ENCODE measurements at regions not wholly inside any gene's neighbourhood (a gene's known extent, or its start where the extent isn't known, plus 50 kb on each side); places are given as distances from the start of the nearest gene placed in this dataset.

DNA sequence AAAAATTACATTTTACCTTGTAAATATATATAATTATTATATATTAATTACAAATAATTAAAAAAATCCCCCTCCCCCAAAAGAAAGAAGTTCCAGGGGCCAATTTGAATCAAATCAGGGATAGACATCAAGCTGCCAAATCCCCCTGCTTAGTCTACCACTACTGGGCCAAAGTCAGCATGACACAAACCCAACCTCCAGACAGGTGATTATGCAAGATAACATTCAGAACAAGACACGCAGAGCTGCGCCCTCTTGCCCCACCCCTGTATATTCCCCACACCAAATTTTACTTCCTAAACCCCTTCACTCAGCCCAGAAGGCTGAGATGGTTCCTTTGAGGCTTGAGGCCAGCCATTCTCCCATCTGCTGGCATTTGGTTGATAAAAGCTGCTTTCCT, 2059.1 kb upstream of the CDH6 start:
- TF ChIP-seq CREB1 (IDR thresholded peaks at IDR 0.05; ENCODE audit: low read depth), result no peak
- no peak for TF ChIP-seq TAF1 (IDR thresholded peaks at IDR 0.05; ENCODE audit: low read depth)
- TF ChIP-seq, protein P1, sequence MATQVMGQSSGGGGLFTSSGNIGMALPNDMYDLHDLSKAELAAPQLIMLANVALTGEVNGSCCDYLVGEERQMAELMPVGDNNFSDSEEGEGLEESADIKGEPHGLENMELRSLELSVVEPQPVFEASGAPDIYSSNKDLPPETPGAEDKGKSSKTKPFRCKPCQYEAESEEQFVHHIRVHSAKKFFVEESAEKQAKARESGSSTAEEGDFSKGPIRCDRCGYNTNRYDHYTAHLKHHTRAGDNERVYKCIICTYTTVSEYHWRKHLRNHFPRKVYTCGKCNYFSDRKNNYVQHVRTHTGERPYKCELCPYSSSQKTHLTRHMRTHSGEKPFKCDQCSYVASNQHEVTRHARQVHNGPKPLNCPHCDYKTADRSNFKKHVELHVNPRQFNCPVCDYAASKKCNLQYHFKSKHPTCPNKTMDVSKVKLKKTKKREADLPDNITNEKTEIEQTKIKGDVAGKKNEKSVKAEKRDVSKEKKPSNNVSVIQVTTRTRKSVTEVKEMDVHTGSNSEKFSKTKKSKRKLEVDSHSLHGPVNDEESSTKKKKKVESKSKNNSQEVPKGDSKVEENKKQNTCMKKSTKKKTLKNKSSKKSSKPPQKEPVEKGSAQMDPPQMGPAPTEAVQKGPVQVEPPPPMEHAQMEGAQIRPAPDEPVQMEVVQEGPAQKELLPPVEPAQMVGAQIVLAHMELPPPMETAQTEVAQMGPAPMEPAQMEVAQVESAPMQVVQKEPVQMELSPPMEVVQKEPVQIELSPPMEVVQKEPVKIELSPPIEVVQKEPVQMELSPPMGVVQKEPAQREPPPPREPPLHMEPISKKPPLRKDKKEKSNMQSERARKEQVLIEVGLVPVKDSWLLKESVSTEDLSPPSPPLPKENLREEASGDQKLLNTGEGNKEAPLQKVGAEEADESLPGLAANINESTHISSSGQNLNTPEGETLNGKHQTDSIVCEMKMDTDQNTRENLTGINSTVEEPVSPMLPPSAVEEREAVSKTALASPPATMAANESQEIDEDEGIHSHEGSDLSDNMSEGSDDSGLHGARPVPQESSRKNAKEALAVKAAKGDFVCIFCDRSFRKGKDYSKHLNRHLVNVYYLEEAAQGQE (IDR thresholded peaks at IDR 0.05; ENCODE audit: low read depth), result no peak
- TF ChIP-seq TCF12 (IDR thresholded peaks at IDR 0.05; ENCODE audit: low read depth), result no peak
- TF ChIP-seq CEBPB (IDR thresholded peaks at IDR 0.05), result no peak
- TF ChIP-seq RAD21 (IDR thresholded peaks at IDR 0.05; ENCODE audit: low read depth), result no peak
- no peak for TF ChIP-seq EP300 (IDR thresholded peaks at IDR 0.05; ENCODE audit: borderline replicate concordance)
- TF ChIP-seq, protein P2, sequence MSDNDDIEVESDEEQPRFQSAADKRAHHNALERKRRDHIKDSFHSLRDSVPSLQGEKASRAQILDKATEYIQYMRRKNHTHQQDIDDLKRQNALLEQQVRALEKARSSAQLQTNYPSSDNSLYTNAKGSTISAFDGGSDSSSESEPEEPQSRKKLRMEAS (IDR thresholded peaks at IDR 0.05), result no peak
- TF ChIP-seq FOXM1 (IDR thresholded peaks at IDR 0.05; ENCODE audit: borderline replicate concordance, low read depth), result no peak
- TF ChIP-seq YY1 (IDR thresholded peaks at IDR 0.05; ENCODE audit: low read depth), result no peak
- no peak for TF ChIP-seq NFIC (IDR thresholded peaks at IDR 0.05)
- no peak for TF ChIP-seq ZBTB7A (IDR thresholded peaks at IDR 0.05; ENCODE audit: low read depth)
- no peak for TF ChIP-seq TEAD4 (IDR thresholded peaks at IDR 0.05)
- TF ChIP-seq, protein P3, sequence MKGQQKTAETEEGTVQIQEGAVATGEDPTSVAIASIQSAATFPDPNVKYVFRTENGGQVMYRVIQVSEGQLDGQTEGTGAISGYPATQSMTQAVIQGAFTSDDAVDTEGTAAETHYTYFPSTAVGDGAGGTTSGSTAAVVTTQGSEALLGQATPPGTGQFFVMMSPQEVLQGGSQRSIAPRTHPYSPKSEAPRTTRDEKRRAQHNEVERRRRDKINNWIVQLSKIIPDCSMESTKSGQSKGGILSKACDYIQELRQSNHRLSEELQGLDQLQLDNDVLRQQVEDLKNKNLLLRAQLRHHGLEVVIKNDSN (IDR thresholded peaks at IDR 0.05), result no peak
- TF ChIP-seq EGR1 (IDR thresholded peaks at IDR 0.05), result no peak

DNA sequence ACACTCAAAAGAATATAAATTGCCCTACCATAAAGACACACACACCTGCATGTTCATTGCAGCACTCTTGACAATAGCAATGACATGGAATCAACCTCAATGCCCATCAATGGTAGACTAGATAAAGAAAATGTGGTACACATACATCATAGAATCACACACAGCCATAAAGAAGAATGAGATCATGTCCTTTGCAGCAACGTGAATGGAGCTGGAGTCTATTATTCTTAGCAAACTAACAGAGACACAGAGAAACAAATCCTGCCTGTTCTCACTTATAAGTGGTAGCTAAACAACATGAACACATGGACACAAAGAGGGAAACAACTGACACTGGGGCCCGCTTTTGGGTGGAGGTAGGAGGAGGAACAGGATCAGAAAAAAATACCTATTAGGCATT, 2062.2 kb upstream of the CDH6 start:
- no peak for TF ChIP-seq TCF12 (IDR thresholded peaks at IDR 0.05; ENCODE audit: low read depth)
- no peak for TF ChIP-seq EP300 (IDR thresholded peaks at IDR 0.05; ENCODE audit: borderline replicate concordance)
- TF ChIP-seq TAF1 (IDR thresholded peaks at IDR 0.05; ENCODE audit: low read depth), result no peak
- TF ChIP-seq YY1 (IDR thresholded peaks at IDR 0.05; ENCODE audit: low read depth), result no peak
- TF ChIP-seq EGR1 (IDR thresholded peaks at IDR 0.05), result no peak
- TF ChIP-seq ZBTB7A (IDR thresholded peaks at IDR 0.05; ENCODE audit: low read depth), result no peak
- TF ChIP-seq, protein P3 (IDR thresholded peaks at IDR 0.05), result no peak
- no peak for TF ChIP-seq CEBPB (IDR thresholded peaks at IDR 0.05)
- TF ChIP-seq, protein P2 (IDR thresholded peaks at IDR 0.05), result no peak
- TF ChIP-seq CREB1 (IDR thresholded peaks at IDR 0.05; ENCODE audit: low read depth), result no peak
- no peak for TF ChIP-seq TEAD4 (IDR thresholded peaks at IDR 0.05)
- TF ChIP-seq FOXM1 (IDR thresholded peaks at IDR 0.05; ENCODE audit: borderline replicate concordance, low read depth), result no peak
- no peak for TF ChIP-seq RAD21 (IDR thresholded peaks at IDR 0.05; ENCODE audit: low read depth)
- no peak for TF ChIP-seq NFIC (IDR thresholded peaks at IDR 0.05)
- TF ChIP-seq, protein P1 (IDR thresholded peaks at IDR 0.05; ENCODE audit: low read depth), result no peak

DNA sequence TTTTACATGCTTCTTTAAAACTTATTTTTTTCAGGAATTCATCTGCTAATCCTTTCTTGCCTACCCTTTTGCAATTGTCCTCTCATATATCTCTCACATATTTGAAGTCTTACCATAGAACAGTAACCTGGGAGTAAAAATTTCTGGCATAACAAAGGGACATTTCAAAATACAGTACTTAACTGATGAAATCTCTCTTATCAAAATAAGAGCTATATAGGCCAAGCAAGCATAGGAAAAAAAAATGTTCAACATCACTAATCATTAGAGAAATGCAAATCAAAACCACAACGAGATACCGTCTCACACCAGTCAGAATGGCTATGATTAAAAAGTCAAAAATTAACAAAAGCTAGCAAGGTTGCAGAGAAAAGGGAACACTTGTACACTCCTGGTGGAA, 2062.7 kb upstream of the CDH6 start:
- TF ChIP-seq CREB1 (IDR thresholded peaks at IDR 0.05; ENCODE audit: low read depth) (no peak), EGR1 (IDR thresholded peaks at IDR 0.05) (no peak), TEAD4 (IDR thresholded peaks at IDR 0.05) (no peak)
- TF ChIP-seq, protein P2 (IDR thresholded peaks at IDR 0.05), result no peak

DNA sequence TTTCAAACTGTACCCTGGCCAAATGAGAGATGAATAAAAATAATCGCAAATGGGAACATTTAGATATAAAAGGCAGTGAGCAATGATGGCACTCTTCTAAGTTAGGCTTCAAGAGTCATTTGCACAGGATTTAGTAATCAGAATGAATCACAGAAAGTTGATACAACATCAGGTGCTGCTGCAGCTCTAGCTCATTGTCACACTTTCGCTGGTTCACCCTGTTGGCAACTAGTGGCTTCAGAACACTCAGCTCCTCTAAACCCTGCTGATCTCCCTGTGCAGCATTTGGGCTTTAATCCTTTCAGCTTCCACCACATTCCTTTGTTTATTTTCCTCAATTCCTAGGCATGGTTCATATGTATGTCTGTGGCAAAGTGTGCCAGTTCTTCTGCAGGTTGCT, 2071.2 kb upstream of the CDH6 start:
- TF ChIP-seq CEBPB (IDR thresholded peaks at IDR 0.05) (no peak), NFIC (IDR thresholded peaks at IDR 0.05) (no peak), YY1 (IDR thresholded peaks at IDR 0.05; ENCODE audit: low read depth) (no peak), ZBTB7A (IDR thresholded peaks at IDR 0.05; ENCODE audit: low read depth) (no peak), TAF1 (IDR thresholded peaks at IDR 0.05; ENCODE audit: low read depth) (no peak), EP300 (IDR thresholded peaks at IDR 0.05; ENCODE audit: borderline replicate concordance) (no peak)
- TF ChIP-seq, protein P3 (IDR thresholded peaks at IDR 0.05), result no peak
- TF ChIP-seq, protein P2 (IDR thresholded peaks at IDR 0.05), result no peak

DNA sequence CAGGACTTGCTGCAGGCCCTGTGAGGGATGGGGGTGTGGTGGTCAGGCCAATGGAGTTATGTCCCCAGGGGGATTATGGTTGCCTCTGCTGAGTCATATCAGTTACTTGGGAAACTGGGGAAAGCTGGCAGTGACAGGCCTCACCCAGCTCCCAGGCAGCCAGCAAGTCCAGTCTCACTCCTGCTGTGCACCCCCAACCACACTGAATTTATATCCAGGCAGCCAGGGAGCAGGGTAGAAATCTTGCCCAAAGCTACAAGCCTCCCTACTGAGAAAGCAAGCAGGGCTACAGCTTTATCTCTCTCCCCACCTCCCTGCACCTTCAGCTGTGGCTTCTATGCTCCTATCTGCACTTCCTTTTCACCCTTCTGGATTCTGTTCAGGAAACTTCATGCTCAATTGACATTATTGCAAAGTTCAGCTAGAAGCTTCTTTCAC, 2076.0 kb upstream of the CDH9 start:
- no peak for TF ChIP-seq TCF12 (IDR thresholded peaks at IDR 0.05; ENCODE audit: low read depth)

DNA sequence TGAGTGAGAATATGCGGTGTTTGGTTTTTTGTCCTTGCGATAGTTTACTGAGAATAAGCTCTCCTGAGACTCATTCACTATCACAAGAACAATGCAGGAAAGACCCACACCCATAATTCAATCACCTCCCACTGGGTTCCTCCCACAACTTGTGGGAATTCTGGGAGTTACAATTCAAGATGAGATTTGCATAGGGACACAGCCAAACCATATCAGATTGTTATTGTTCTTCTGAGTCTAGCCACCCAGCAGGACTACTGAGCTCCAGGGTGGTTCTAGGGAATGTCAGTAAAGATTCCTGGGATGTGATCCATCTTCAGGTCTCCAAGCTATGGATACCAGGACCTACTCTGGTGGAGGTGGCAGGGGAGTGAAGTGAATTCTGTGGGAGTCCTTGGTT, 2075.1 kb upstream of the CDH9 start:
- TF ChIP-seq NFIC (IDR thresholded peaks at IDR 0.05), result no peak
- no peak for TF ChIP-seq RAD21 (IDR thresholded peaks at IDR 0.05; ENCODE audit: low read depth)
- TF ChIP-seq EGR1 (IDR thresholded peaks at IDR 0.05), result no peak
- no peak for TF ChIP-seq CREB1 (IDR thresholded peaks at IDR 0.05; ENCODE audit: low read depth)
- TF ChIP-seq ZBTB7A (IDR thresholded peaks at IDR 0.05; ENCODE audit: low read depth), result no peak
- TF ChIP-seq EP300 (IDR thresholded peaks at IDR 0.05; ENCODE audit: borderline replicate concordance), result no peak
- no peak for TF ChIP-seq CEBPB (IDR thresholded peaks at IDR 0.05)
- TF ChIP-seq, protein P1 (IDR thresholded peaks at IDR 0.05; ENCODE audit: low read depth), result no peak
- TF ChIP-seq TEAD4 (IDR thresholded peaks at IDR 0.05), result no peak
- TF ChIP-seq YY1 (IDR thresholded peaks at IDR 0.05; ENCODE audit: low read depth), result no peak
- TF ChIP-seq TAF1 (IDR thresholded peaks at IDR 0.05; ENCODE audit: low read depth), result no peak
- no peak for TF ChIP-seq FOXM1 (IDR thresholded peaks at IDR 0.05; ENCODE audit: borderline replicate concordance, low read depth)
- TF ChIP-seq, protein P3 (IDR thresholded peaks at IDR 0.05), result no peak
- no peak for TF ChIP-seq TCF12 (IDR thresholded peaks at IDR 0.05; ENCODE audit: low read depth)

All from Ishikawa (cell line).